ENCODE measurements at regions not wholly inside any gene's neighbourhood (a gene's known extent, or its start where the extent isn't known, plus 50 kb on each side); places are given as distances from the start of the nearest gene placed in this dataset.

GRCh38 chr14:76551906-76552305 lies 176.0 kb downstream of the ESRRB start:
- no peak for DNase-seq (ENCODE audit: low spot score)

- DNase-seq (ENCODE audit: low spot score) = no peak
Observed at GRCh38 chr14:76564471-76565422, 188.8 kb downstream of the ESRRB start.

GRCh38 chr14:76566439-76566838 lies 190.5 kb downstream of the ESRRB start:
- no peak for DNase-seq (ENCODE audit: low spot score)

- DNase-seq (ENCODE audit: low spot score) = no peak
Observed at GRCh38 chr14:76574416-76575095, 186.7 kb upstream of the VASH1 start.

- no peak for DNase-seq (ENCODE audit: low spot score)
Observed at GRCh38 chr14:76575108-76575507, 186.2 kb upstream of the VASH1 start.

- DNase-seq (ENCODE audit: low spot score) = no peak
Observed at GRCh38 chr14:76576047-76576741, 185.1 kb upstream of the VASH1 start.

- DNase-seq (ENCODE audit: low spot score) = no peak
Observed at GRCh38 chr14:76577090-76577489, 184.2 kb upstream of the VASH1 start.

- DNase-seq (ENCODE audit: low spot score) = no peak
Observed at GRCh38 chr14:76577837-76578236, 183.4 kb upstream of the VASH1 start.

- DNase-seq (ENCODE audit: low spot score) = no peak
Observed at GRCh38 chr14:76580399-76580798, 180.9 kb upstream of the VASH1 start.

GRCh38 chr14:76580967-76581366 lies 180.3 kb upstream of the VASH1 start:
- DNase-seq (ENCODE audit: low spot score) = no peak

GRCh38 chr14:76581592-76581991 lies 179.7 kb upstream of the VASH1 start:
- no peak for DNase-seq (ENCODE audit: low spot score)

GRCh38 chr14:76582447-76582846 lies 178.8 kb upstream of the VASH1 start:
- no peak for DNase-seq (ENCODE audit: low spot score)

- DNase-seq (ENCODE audit: low spot score) = no peak
Observed at GRCh38 chr14:76583174-76583573, 178.1 kb upstream of the VASH1 start.

GRCh38 chr14:76583805-76584204 lies 177.5 kb upstream of the VASH1 start:
- DNase-seq (ENCODE audit: low spot score) = no peak

- DNase-seq (ENCODE audit: low spot score) = no peak
Observed at GRCh38 chr14:76584271-76584702, 177.0 kb upstream of the VASH1 start.

- no peak for DNase-seq (ENCODE audit: low spot score)
Observed at GRCh38 chr14:76585616-76586015, 175.7 kb upstream of the VASH1 start.

GRCh38 chr14:76589246-76589645 lies 172.0 kb upstream of the VASH1 start:
- no peak for DNase-seq (ENCODE audit: low spot score)

- DNase-seq (ENCODE audit: low spot score) = no peak
Observed at GRCh38 chr14:76591266-76591665, 170.0 kb upstream of the VASH1 start.

- DNase-seq (ENCODE audit: low spot score) = no peak
Observed at GRCh38 chr14:76595266-76595665, 166.0 kb upstream of the VASH1 start.

- DNase-seq (ENCODE audit: low spot score) = no peak
Observed at GRCh38 chr14:76597387-76597786, 163.9 kb upstream of the VASH1 start.

- DNase-seq (ENCODE audit: low spot score) = no peak
Observed at GRCh38 chr14:76599141-76599540, 162.1 kb upstream of the VASH1 start.

- DNase-seq (ENCODE audit: low spot score) = no peak
Observed at GRCh38 chr14:76599559-76600287, 161.5 kb upstream of the VASH1 start.

All from ecto neural progenitor cell (in vitro differentiated cells).